Cardiac fibroblast (primary cell): ENCODE measurements at regions not wholly inside any gene's neighbourhood (a gene's known extent, or its start where the extent isn't known, plus 50 kb on each side); places are given as distances from the start of the nearest gene placed in this dataset.

Source experiments
- DNase-seq, 2 donors: peaks; one replicate each; pipeline versions ENCODE4 v3.0.0 to v3.0.0-alpha.2; 2010; ENCODE audit warnings: low read depth in 2 of 2
- H3K4me3 ChIP-seq, 2 donors: replicated peaks in 1 of 2; 1 replicate in 1 of 2; 2 replicates in 1 of 2; pipeline ENCODE4 v1.5.1; 2011; ENCODE audit warnings: low read depth in 2 of 2, low read length in 2 of 2, mild to moderate bottlenecking in 2 of 2, moderate library complexity in 1 of 2
- CTCF ChIP-seq: IDR thresholded peaks from one replicate; pipeline ENCODE4 v1.5.1; 2011; ENCODE audit warnings: low read depth, mild to moderate bottlenecking, low read length, inconsistent platforms

DNA sequence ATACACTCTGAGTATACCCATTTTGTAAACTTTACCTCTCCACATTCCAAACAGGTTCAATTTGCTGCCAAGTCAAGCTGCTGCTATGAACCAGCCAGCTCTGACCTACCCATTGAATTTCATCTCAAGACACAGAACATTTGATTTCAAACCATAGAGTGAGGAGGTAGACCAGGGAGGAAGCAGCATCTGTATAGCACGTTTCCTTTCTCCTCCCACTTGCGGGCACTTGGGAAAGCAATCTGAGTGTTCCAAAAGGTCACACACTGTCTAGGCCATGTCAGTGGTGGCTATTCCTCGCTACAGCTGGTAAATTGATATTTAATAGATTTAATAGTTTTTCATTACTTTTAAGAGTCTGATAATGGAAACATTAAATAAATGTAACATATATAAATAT lies 147.8 kb upstream of the EEPD1 start:
- no peak for TF ChIP-seq CTCF
- DNase-seq = no peak
- no peak overlapping the region for H3K4me3 ChIP-seq

GRCh38 chr7:36005876-36006275 lies 147.2 kb upstream of the EEPD1 start:
- DNase-seq = no peak
- no peak for TF ChIP-seq CTCF
- H3K4me3 ChIP-seq = no peak overlapping the region

GRCh38 chr7:36006636-36007229 lies 146.3 kb upstream of the EEPD1 start:
- DNase-seq = no peak
- no peak for TF ChIP-seq CTCF
- H3K4me3 ChIP-seq = no peak overlapping the region

GRCh38 chr7:36010656-36011587 lies 142.1 kb upstream of the EEPD1 start:
- no peak for DNase-seq
- no peak for TF ChIP-seq CTCF
- no peak overlapping the region for H3K4me3 ChIP-seq

- DNase-seq = no peak
- H3K4me3 ChIP-seq = no peak overlapping the region
- no peak for TF ChIP-seq CTCF
Observed at GRCh38 chr7:36011588-36011965, 141.5 kb upstream of the EEPD1 start.

DNA sequence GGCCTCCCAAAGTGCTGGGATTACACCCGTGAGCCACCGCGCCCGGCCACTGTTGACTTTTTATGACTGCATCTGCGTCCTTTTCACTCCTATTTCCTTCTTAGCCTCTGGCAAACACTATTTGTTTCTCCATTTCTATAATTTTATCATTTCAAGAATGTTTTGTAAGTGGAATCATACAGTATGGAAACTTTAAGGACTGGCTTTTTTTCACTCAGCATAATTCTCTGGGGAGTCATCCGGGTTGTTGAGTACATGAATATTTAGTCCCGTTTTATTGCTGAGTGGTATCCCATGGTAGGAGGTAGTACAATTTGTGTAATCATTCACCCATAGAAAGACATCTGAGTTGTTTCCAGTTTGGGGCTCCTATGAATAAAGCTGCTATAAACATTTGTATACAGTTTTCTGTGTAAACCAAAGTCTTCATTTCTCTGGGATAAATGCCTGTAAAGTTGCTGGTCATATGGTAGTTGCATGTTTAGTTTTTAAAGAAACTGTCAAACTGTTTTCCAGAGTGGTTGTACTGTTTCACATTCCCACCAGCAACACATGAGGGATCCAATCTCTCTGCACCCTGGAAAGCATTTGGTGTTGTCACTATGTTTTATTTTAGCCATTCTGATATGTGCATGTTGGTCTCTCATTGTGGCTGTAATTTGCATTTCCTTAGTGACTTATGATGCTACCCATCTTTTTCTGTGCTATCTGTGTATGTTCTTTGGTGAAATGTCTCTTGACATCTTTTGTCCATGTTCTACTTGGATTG lies 139.6 kb upstream of the EEPD1 start:
- DNase-seq = peak in 1 of 2 donors; percentile 58

More for the DNA sequence above, 139.6 kb upstream of the EEPD1 start:
- H3K4me3 ChIP-seq = no peak overlapping the region
- TF ChIP-seq CTCF = no peak
